ENCODE measurements at regions not wholly inside any gene's neighbourhood (a gene's known extent, or its start where the extent isn't known, plus 50 kb on each side); places are given as distances from the start of the nearest gene placed in this dataset.

- dilution Hi-C loops (cut with MboI; ENCODE audit: extremely low pct_ligation_motif_present, low sequenced_read_pairs): no loop called here
- Histone ChIP-seq H3K27ac (ENCODE audit: control insufficient read depth, insufficient read depth, low read length) (no peak overlapping the region), H3K79me2 (ENCODE audit: control insufficient read depth, insufficient read depth, low read length) (no peaks in the 10 kb centered on the region), H3K36me3 (ENCODE audit: control insufficient read depth in 2 of 2, extremely low read depth in 1 of 2, insufficient read depth in 2 of 2, low read length in 2 of 2) (no peaks in the 10 kb centered on the region), H3K4me1 (ENCODE audit: control insufficient read depth, extremely low read depth, insufficient read depth, low read length) (no peaks in the 10 kb centered on the region), H3K27me3 (ENCODE audit: control insufficient read depth, extremely low read depth, insufficient read depth, low read length) (no peaks in the 10 kb centered on the region), H3K9ac (ENCODE audit: control insufficient read depth, extremely low read depth, insufficient read depth, low read length) (no peak overlapping the region), H3K9me3 (ENCODE audit: control insufficient read depth, low read depth, low read length) (no peaks in the 10 kb centered on the region), H3K9me1 (ENCODE audit: control insufficient read depth, extremely low read depth, insufficient read depth, low read length) (no peaks in the 10 kb centered on the region), H4K20me1 (ENCODE audit: control insufficient read depth, extremely low read depth, insufficient read depth, low read length) (no peaks in the 10 kb centered on the region), H3K4me3 (ENCODE audit: control insufficient read depth in 2 of 3, extremely low read depth in 1 of 3, insufficient read depth in 2 of 3, low read depth in 1 of 3, low read length in 3 of 3) (no peak overlapping the region), H2AFZ (ENCODE audit: control insufficient read depth, low read length) (no peak overlapping the region), H3K4me2 (ENCODE audit: control insufficient read depth, extremely low read depth, insufficient read depth, low read depth, low read length) (no peak overlapping the region)
- DNase-seq (ENCODE audit: low read depth, low spot score): no peak
- no peak for TF ChIP-seq EZH2 (IDR thresholded peaks at IDR 0.05; ENCODE audit: low read length)
- TF ChIP-seq, protein P1, sequence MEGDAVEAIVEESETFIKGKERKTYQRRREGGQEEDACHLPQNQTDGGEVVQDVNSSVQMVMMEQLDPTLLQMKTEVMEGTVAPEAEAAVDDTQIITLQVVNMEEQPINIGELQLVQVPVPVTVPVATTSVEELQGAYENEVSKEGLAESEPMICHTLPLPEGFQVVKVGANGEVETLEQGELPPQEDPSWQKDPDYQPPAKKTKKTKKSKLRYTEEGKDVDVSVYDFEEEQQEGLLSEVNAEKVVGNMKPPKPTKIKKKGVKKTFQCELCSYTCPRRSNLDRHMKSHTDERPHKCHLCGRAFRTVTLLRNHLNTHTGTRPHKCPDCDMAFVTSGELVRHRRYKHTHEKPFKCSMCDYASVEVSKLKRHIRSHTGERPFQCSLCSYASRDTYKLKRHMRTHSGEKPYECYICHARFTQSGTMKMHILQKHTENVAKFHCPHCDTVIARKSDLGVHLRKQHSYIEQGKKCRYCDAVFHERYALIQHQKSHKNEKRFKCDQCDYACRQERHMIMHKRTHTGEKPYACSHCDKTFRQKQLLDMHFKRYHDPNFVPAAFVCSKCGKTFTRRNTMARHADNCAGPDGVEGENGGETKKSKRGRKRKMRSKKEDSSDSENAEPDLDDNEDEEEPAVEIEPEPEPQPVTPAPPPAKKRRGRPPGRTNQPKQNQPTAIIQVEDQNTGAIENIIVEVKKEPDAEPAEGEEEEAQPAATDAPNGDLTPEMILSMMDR (optimal IDR thresholded peaks at IDR 0.05 in 1 of 3, IDR thresholded peaks at IDR 0.05 in 1 of 3, conservative IDR thresholded peaks at IDR 0.05 in 1 of 3; ENCODE audit: extremely low read depth in 1 of 3, insufficient read depth in 2 of 3, low read length in 3 of 3): no peak
- no peak for FAIRE-seq
Observed at GRCh38 chr6:92617721-92618120, 801.6 kb downstream of the EPHA7 start.

DNA sequence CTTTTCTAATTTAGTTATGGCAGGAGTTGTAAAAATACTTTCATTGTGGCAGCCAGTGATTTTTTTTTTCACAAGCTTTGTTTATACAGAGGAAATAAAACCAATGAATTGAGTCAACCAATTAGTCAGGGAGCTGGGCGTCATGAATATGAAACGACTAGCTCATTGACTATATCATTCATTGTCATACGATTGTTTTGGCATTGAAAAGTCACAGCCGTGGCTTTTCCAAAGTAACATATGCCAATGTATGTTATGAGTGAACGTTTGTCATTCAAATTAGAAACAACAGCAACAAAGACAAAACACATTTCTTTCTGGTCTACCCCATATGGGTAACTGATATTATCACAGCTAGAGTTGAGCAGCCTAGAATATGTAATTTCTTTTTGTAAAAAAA, 810.6 kb downstream of the EPHA7 start:
- Histone ChIP-seq H3K4me1 (ENCODE audit: control insufficient read depth, extremely low read depth, insufficient read depth, low read length) (no peaks in the 10 kb centered on the region), H3K9me1 (ENCODE audit: control insufficient read depth, extremely low read depth, insufficient read depth, low read length) (no peaks in the 10 kb centered on the region), H3K4me2 (ENCODE audit: control insufficient read depth, extremely low read depth, insufficient read depth, low read depth, low read length) (no peak overlapping the region), H3K79me2 (ENCODE audit: control insufficient read depth, insufficient read depth, low read length) (no peaks in the 10 kb centered on the region), H3K27me3 (ENCODE audit: control insufficient read depth, extremely low read depth, insufficient read depth, low read length) (no peaks in the 10 kb centered on the region), H3K27ac (ENCODE audit: control insufficient read depth, insufficient read depth, low read length) (no peak overlapping the region), H3K9ac (ENCODE audit: control insufficient read depth, extremely low read depth, insufficient read depth, low read length) (no peak overlapping the region), H3K4me3 (ENCODE audit: control insufficient read depth in 2 of 3, extremely low read depth in 1 of 3, insufficient read depth in 2 of 3, low read depth in 1 of 3, low read length in 3 of 3) (no peak overlapping the region), H3K36me3 (ENCODE audit: control insufficient read depth in 2 of 2, extremely low read depth in 1 of 2, insufficient read depth in 2 of 2, low read length in 2 of 2) (no peaks in the 10 kb centered on the region), H2AFZ (ENCODE audit: control insufficient read depth, low read length) (no peak overlapping the region), H3K9me3 (ENCODE audit: control insufficient read depth, low read depth, low read length) (no peaks in the 10 kb centered on the region), H4K20me1 (ENCODE audit: control insufficient read depth, extremely low read depth, insufficient read depth, low read length) (no peaks in the 10 kb centered on the region)
- TF ChIP-seq, protein P1 (optimal IDR thresholded peaks at IDR 0.05 in 1 of 3, IDR thresholded peaks at IDR 0.05 in 1 of 3, conservative IDR thresholded peaks at IDR 0.05 in 1 of 3; ENCODE audit: extremely low read depth in 1 of 3, insufficient read depth in 2 of 3, low read length in 3 of 3): no peak
- no peak for TF ChIP-seq EZH2 (IDR thresholded peaks at IDR 0.05; ENCODE audit: low read length)
- DNase-seq (ENCODE audit: low read depth, low spot score) (no peak), FAIRE-seq (no peak)
- dilution Hi-C loops (cut with MboI; ENCODE audit: extremely low pct_ligation_motif_present, low sequenced_read_pairs): no loop called here

Measured in keratinocyte (primary cell).